ENCODE measurements at regions not wholly inside any gene's neighbourhood (a gene's known extent, or its start where the extent isn't known, plus 50 kb on each side); places are given as distances from the start of the nearest gene placed in this dataset.

- TF ChIP-seq POLR2AphosphoS5 (IDR thresholded peaks at IDR 0.05; ENCODE audit: low read depth, low read length): no peak
- TF ChIP-seq REST (IDR thresholded peaks at IDR 0.05; ENCODE audit: insufficient read depth in 1 of 2, low read depth in 2 of 2, low read length in 1 of 2): no peak
Observed at GRCh38 chr6:14995208-14995607, 250.7 kb upstream of the JARID2 start.

GRCh38 chr6:14995966-14996602, 249.8 kb upstream of the JARID2 start:
- CTCF ChIA-PET: no interaction called here
- H3K9me3 ChIP-seq (ENCODE audit: control insufficient read depth, insufficient read depth, low read depth, low read length): no peaks in the 10 kb centered on the region
- H3K27ac ChIP-seq (ENCODE audit: low read length): no peak overlapping the region
- DNase-seq (ENCODE audit: low read depth, low spot score) (no peak), ATAC-seq (no peak)
- H3K4me3 ChIP-seq (ENCODE audit: low read depth in 2 of 2, low read length in 2 of 2): no peak overlapping the region
- intact Hi-C loops (cut with micrococcal nuclease; ENCODE audit: unreplicated experiment) (no loop called here), in situ Hi-C loops (cut with HindIII; ENCODE audit: low pct_unique_long_range_greater_than_20kb, low sequenced_read_pairs) (no loop called here)
- POLR2A ChIA-PET: no interaction called here
- no TSS peak for BruUV-seq (replicated peaks)
- no peaks in the 10 kb centered on the region for H3K36me3 ChIP-seq (ENCODE audit: control insufficient read depth, insufficient read depth, low read length)
- 0 out of 2 replicates have a peak, but pooled peaks cover 3% of the 10 kb centered on the region for H3K27me3 ChIP-seq (ENCODE audit: control insufficient read depth, insufficient read depth, low read length)
- TF ChIP-seq CTCF (IDR thresholded peaks at IDR 0.05): no peak
- TF ChIP-seq POLR2AphosphoS5 (IDR thresholded peaks at IDR 0.05; ENCODE audit: low read depth, low read length): no peak
- no peak for TF ChIP-seq REST (IDR thresholded peaks at IDR 0.05; ENCODE audit: insufficient read depth in 1 of 2, low read depth in 2 of 2, low read length in 1 of 2)
- no peak for TF ChIP-seq SIN3A (IDR thresholded peaks at IDR 0.05; ENCODE audit: borderline replicate concordance, insufficient read depth, low read depth, low read length)
- no peak for TF ChIP-seq TCF7L2 (IDR thresholded peaks at IDR 0.05; ENCODE audit: low read depth, low read length)
- H3K4me1 ChIP-seq (ENCODE audit: control insufficient read depth, insufficient read depth, low read length): no peaks in the 10 kb centered on the region

More at GRCh38 chr6:14995208-14995607, 250.7 kb upstream of the JARID2 start:
- no peak overlapping the region for H3K27ac ChIP-seq (ENCODE audit: low read length)
- BruUV-seq (replicated peaks): no TSS peak
- ATAC-seq: no peak
- DNase-seq (ENCODE audit: low read depth, low spot score): no peak
- in situ Hi-C loops (cut with HindIII; ENCODE audit: low pct_unique_long_range_greater_than_20kb, low sequenced_read_pairs): no loop called here
- intact Hi-C loops (cut with micrococcal nuclease; ENCODE audit: unreplicated experiment): no loop called here
- no peak overlapping the region for H3K4me3 ChIP-seq (ENCODE audit: low read depth in 2 of 2, low read length in 2 of 2)
- H3K27me3 ChIP-seq (ENCODE audit: control insufficient read depth, insufficient read depth, low read length): 0 out of 2 replicates have a peak, but pooled peaks cover 3% of the 10 kb centered on the region
- no peaks in the 10 kb centered on the region for H3K9me3 ChIP-seq (ENCODE audit: control insufficient read depth, insufficient read depth, low read depth, low read length)
- CTCF ChIA-PET: no interaction called here
- POLR2A ChIA-PET: no interaction called here
- no peaks in the 10 kb centered on the region for H3K36me3 ChIP-seq (ENCODE audit: control insufficient read depth, insufficient read depth, low read length)
- H3K4me1 ChIP-seq (ENCODE audit: control insufficient read depth, insufficient read depth, low read length): no peaks in the 10 kb centered on the region
